ENCODE measurements at regions not wholly inside any gene's neighbourhood (a gene's known extent, or its start where the extent isn't known, plus 50 kb on each side); places are given as distances from the start of the nearest gene placed in this dataset.

DNA sequence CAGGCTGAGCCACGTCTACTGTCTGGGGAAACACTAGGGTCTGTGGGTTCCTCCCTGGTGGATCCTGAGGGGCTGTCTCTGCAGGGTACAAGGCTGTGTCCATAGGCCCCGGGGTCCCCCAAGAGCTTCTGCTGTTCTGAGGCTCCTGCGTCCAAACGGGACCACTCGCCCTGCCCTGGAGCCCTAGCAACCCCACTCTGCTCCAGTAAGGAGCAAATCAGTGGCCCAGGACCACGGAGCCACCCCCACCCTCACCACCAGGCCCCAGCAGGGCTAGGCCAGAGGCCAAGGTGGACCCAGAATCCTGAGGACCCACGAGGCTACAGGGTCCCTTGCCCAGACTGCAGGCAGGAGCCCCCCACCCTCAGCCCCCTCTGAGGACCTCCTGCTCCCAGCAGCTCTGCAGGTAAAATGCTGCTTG, 75.1 kb upstream of the GALNT9 start:
- H3K9me3 ChIP-seq, result no peaks in the 10 kb centered on the region
- WGBS, 2 donors, result 76 to 92% methylated on average over 2 to 5 of the region's 7 CpGs
- no peak overlapping the region for H3K27ac ChIP-seq
- no peaks in the 10 kb centered on the region for H3K4me1 ChIP-seq
- H3K4me3 ChIP-seq, result no peak overlapping the region
- ATAC-seq (ENCODE audit: low FRiP score in 2 of 2) (no peak), DNase-seq (peak in 1 of 2 donors; percentile 48)
- no peaks in the 10 kb centered on the region for H3K36me3 ChIP-seq
- TF ChIP-seq CTCF (IDR thresholded peaks at IDR 0.05) (no peak), POLR2AphosphoS5 (IDR thresholded peaks at IDR 0.05) (no peak), EP300 (IDR thresholded peaks at IDR 0.05) (no peak), POLR2A (IDR thresholded peaks at IDR 0.05) (no peak)
- H3K27me3 ChIP-seq, result peaks cover 0 to 12% (median 0%) of the 10 kb centered on the region in 4 donors

DNA sequence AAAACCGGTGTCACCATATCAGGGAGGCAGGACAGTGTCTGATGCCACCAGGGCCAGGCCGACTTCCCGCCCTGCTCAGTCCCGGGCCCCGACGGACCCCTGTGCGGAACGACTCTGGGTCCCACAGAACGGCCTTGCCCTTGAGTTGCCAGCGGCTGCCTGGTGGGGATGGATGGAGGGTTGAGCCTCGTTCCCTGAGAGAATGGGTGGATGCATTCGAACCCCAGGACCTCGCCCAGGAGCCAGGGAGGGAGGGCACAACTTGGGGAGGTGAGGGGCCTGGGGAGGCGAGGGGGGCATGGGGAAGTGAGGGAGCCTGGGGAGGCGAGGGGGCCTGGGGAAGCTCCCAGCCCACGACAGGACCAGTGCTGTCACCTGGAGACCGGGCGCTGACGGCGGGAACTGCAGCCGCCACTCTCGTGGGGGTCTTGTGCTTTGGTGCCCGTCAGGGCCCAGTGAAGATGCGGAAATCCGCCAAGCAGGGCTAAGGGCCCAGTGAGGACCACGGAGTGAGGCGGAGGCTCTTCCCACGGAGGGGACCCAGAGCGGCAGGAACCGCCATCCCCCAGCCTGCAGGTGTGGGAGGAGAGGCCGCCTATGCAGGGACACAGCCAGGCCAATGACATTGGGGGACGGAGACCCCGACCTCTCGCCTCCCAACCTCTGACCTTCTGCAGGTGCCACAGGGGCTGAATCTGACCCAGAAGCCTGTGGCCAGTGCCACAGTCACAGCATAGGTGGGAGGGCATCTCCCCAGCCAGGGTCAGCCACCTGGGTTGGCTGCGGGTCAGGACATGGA, 74.4 kb upstream of the GALNT9 start:
- WGBS, 2 donors, result 78 to 87% methylated on average over 23 to 34 of the region's 35 CpGs
- DNase-seq, result peak in 1 of 2 donors; percentile 79
- H3K27me3 ChIP-seq, result peaks cover 0 to 17% (median 0%) of the 10 kb centered on the region in 4 donors
- no peak for TF ChIP-seq POLR2A (IDR thresholded peaks at IDR 0.05)
- no peak for TF ChIP-seq CTCF (IDR thresholded peaks at IDR 0.05)
- no peak for TF ChIP-seq POLR2AphosphoS5 (IDR thresholded peaks at IDR 0.05)
- no peak for TF ChIP-seq EP300 (IDR thresholded peaks at IDR 0.05)
- H3K36me3 ChIP-seq, result no peaks in the 10 kb centered on the region
- no peak overlapping the region for H3K4me3 ChIP-seq
- H3K9me3 ChIP-seq, result no peaks in the 10 kb centered on the region
- no peak for ATAC-seq (ENCODE audit: low FRiP score in 2 of 2)
- H3K4me1 ChIP-seq, result no peaks in the 10 kb centered on the region
- no peak overlapping the region for H3K27ac ChIP-seq

DNA sequence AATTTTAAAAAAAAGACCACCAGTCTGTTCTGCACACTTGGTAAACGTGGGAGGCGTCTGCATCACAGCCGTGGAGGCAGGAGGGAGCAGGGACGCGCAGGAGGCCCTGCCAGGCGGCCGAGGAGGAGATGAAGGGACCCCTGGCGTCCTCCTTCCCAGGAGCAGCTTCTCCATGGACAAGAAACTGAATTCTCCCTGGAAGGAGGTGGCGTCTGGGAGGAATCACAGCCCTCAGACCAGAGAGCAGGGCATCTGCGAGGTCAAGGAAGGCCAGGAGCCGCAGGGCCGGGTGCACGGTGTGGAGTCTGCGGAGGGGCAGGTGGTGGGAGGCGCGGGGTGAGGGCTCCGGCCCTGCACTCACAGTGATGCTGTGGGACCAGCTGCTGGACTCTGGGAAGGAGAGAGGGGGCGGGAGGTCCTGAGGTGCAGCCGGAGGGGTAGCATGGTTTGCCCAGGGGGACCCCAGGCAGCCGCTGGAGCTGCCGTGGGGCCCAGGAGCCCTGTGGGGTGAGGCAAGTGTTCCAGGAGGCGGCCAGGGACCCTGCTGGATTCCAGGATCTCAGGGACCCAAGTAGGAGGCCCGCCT, 73.5 kb upstream of the GALNT9 start:
- 64 to 65% methylated on average over 22 to 23 of the region's 23 CpGs for WGBS, 2 donors
- TF ChIP-seq POLR2A (IDR thresholded peaks at IDR 0.05) (no peak), POLR2AphosphoS5 (IDR thresholded peaks at IDR 0.05) (no peak), EP300 (IDR thresholded peaks at IDR 0.05) (no peak), CTCF (IDR thresholded peaks at IDR 0.05) (no peak)
- no peak overlapping the region for H3K27ac ChIP-seq
- no peak overlapping the region for H3K4me3 ChIP-seq
- H3K4me1 ChIP-seq, result no peaks in the 10 kb centered on the region
- no peaks in the 10 kb centered on the region for H3K36me3 ChIP-seq
- ATAC-seq (ENCODE audit: low FRiP score in 2 of 2) (no peak), DNase-seq (peak in 1 of 2 donors; percentile 62)
- H3K9me3 ChIP-seq, result no peaks in the 10 kb centered on the region
- peaks cover 0 to 21% (median 2%) of the 10 kb centered on the region in 4 donors for H3K27me3 ChIP-seq

- Histone ChIP-seq H3K4me1 (no peaks in the 10 kb centered on the region), H3K27ac (no peak overlapping the region), H3K9me3 (peaks cover 0 to 3% (median 0%) of the 10 kb centered on the region in 4 donors), H3K27me3 (peaks cover 0 to 21% (median 2%) of the 10 kb centered on the region in 4 donors), H3K4me3 (no peak overlapping the region), H3K36me3 (no peaks in the 10 kb centered on the region)
- ATAC-seq (ENCODE audit: low FRiP score in 2 of 2) (no peak), DNase-seq (no peak)
- no peak for TF ChIP-seq CTCF (IDR thresholded peaks at IDR 0.05)
- TF ChIP-seq EP300 (IDR thresholded peaks at IDR 0.05), result no peak
- TF ChIP-seq POLR2A (IDR thresholded peaks at IDR 0.05), result no peak
- TF ChIP-seq POLR2AphosphoS5 (IDR thresholded peaks at IDR 0.05), result no peak
- 63 to 86% methylated on average over 1 of the region's 1 CpG for WGBS, 2 donors
These were observed 72.6 kb upstream of the GALNT9 start for GRCh38 chr12:132401982-132402381.

Measured in upper lobe of left lung (tissue), 6 donors.